IMR-90 (cell line): ENCODE measurements at regions not wholly inside any gene's neighbourhood (a gene's known extent, or its start where the extent isn't known, plus 50 kb on each side); places are given as distances from the start of the nearest gene placed in this dataset.

Experiments
- ATAC-seq: fragments of 200-7000 bp; cut with Tn5 transposase; 2 replicates; pipeline ENCODE4 v1.9.1; 2020; ENCODE audit warnings: low read depth, mild to moderate bottlenecking, moderate library complexity
- BruUV-seq: library from RNA; stranded (reverse); fragments of 400-500 nt; replicated peaks from 2 replicates; lab custom pipeline; 2021; lab: Mats Ljungman, UMichigan
- CTCF ChIA-PET: fragments of 300-600 bp; formaldehyde crosslinking; extraction: SDS; loops from one replicate; lab custom pipeline; 2021; ENCODE audit warnings: antibody characterized with exemption; lab: Yijun Ruan, JAX
- POLR2A ChIA-PET: fragments of 300-600 bp; sonication (Branson Sonifier 250); formaldehyde crosslinking; loops from one replicate; lab custom pipeline; 2022; ENCODE audit warnings: antibody characterized with exemption; ENCODE audit not compliant: unreplicated experiment; lab: Charles Lee
- DNase-seq: peaks from one replicate; pipeline ENCODE4 v3.0.0; 2013
- H2AFZ ChIP-seq: replicated peaks from 2 replicates; pipeline ENCODE3; 2013; ENCODE audit warnings: low read length, mild to moderate bottlenecking; ENCODE audit not compliant: poor library complexity
- H2AK5ac ChIP-seq: 2 replicates; pipeline ENCODE4 v1.6.1; 2013; ENCODE audit warnings: low read depth, low read length, inconsistent platforms
- H2AK9ac ChIP-seq: replicated peaks from 2 replicates; pipeline ENCODE3; 2013; ENCODE audit warnings: mild to moderate bottlenecking, low read depth, low read length, moderate library complexity; ENCODE audit not compliant: poor library complexity
- H2BK120ac ChIP-seq: 2 replicates; pipeline ENCODE4 v1.6.1; 2013; ENCODE audit warnings: low read depth, low read length, inconsistent platforms
- H2BK15ac ChIP-seq: 3 replicates; pipeline ENCODE4 v1.6.1; 2013; ENCODE audit warnings: low read depth, low read length, inconsistent platforms
- H2BK20ac ChIP-seq: 2 replicates; pipeline ENCODE4 v1.6.1; 2013; ENCODE audit warnings: low read depth, mild to moderate bottlenecking, inconsistent platforms, low read length, moderate library complexity
- H2BK5ac ChIP-seq: 2 replicates; pipeline ENCODE4 v1.6.1; 2013; ENCODE audit warnings: mild to moderate bottlenecking, low read depth, low read length, inconsistent platforms; ENCODE audit not compliant: poor library complexity, severe bottlenecking
- H3K14ac ChIP-seq: replicated peaks from 2 replicates; pipeline ENCODE4 v1.6.1; 2013; ENCODE audit warnings: low read depth, low read length, inconsistent platforms
- H3K18ac ChIP-seq: 2 replicates; pipeline ENCODE4 v1.6.1; 2013; ENCODE audit warnings: low read depth, low read length, control low read depth
- H3K23ac ChIP-seq: 2 replicates; pipeline ENCODE4 v1.6.1; 2013; ENCODE audit warnings: low read depth, low read length, inconsistent platforms
- H3K27ac ChIP-seq: 2 replicates; pipeline ENCODE4 v1.5.1; 2013; ENCODE audit warnings: mild to moderate bottlenecking, control low read depth, low read length; ENCODE audit not compliant: insufficient read depth
- H3K27me3 ChIP-seq: 2 replicates; pipeline ENCODE4 v1.6.1; 2013; ENCODE audit warnings: low read length; ENCODE audit not compliant: control insufficient read depth, insufficient read depth
- H3K36me3 ChIP-seq: 2 replicates; pipeline ENCODE4 v1.6.1; 2013; ENCODE audit warnings: low read length, mixed read lengths; ENCODE audit not compliant: control insufficient read depth, insufficient read depth
- H3K4ac ChIP-seq: 2 replicates; pipeline ENCODE4 v1.6.1; 2013; ENCODE audit warnings: low read depth, low read length, inconsistent platforms
- H3K4me1 ChIP-seq: 2 replicates; pipeline ENCODE4 v1.6.1; 2013; ENCODE audit warnings: low read length, mixed read lengths; ENCODE audit not compliant: control insufficient read depth, insufficient read depth
- H3K4me2 ChIP-seq: 2 replicates; pipeline ENCODE4 v1.6.1; 2013; ENCODE audit warnings: low read depth, mild to moderate bottlenecking, control low read depth, low read length, moderate library complexity
- H3K4me3 ChIP-seq: 2 replicates; pipeline ENCODE4 v1.5.1; 2013; ENCODE audit warnings: low read depth, mild to moderate bottlenecking, control low read depth, low read length, moderate library complexity; ENCODE audit not compliant: insufficient read depth
- H3K56ac ChIP-seq: 2 replicates; pipeline ENCODE4 v1.6.1; 2013; ENCODE audit warnings: low read length, inconsistent platforms; ENCODE audit not compliant: insufficient read depth; ENCODE audit errors: extremely low read depth
- H3K79me1 ChIP-seq, 2 experiments: 2 replicates each; pipeline ENCODE4 v1.6.1; 2013; ENCODE audit warnings: low read length in 2 of 2, inconsistent platforms in 1 of 2, low read depth in 1 of 2
- H3K9ac ChIP-seq: 2 replicates; pipeline ENCODE4 v1.6.1; 2013; ENCODE audit warnings: low read depth, low read length, control low read depth
- H3K9me1 ChIP-seq: 2 replicates; pipeline ENCODE4 v1.6.1; 2013; ENCODE audit warnings: low read length, inconsistent platforms; ENCODE audit not compliant: insufficient read depth
- H3K9me3 ChIP-seq: 2 replicates; pipeline ENCODE4 v1.6.1; 2013; ENCODE audit warnings: low read length; ENCODE audit not compliant: control insufficient read depth, insufficient read depth
- H4K20me1 ChIP-seq: 2 replicates; pipeline ENCODE4 v1.6.1; 2013; ENCODE audit warnings: low read length, inconsistent platforms; ENCODE audit not compliant: insufficient read depth
- H4K5ac ChIP-seq: 2 replicates; pipeline ENCODE4 v1.6.1; 2013; ENCODE audit warnings: mild to moderate bottlenecking, low read depth, low read length, control low read depth
- H4K8ac ChIP-seq, 2 experiments: 2 replicates each; pipeline ENCODE4 v1.6.1; 2013; ENCODE audit warnings: low read depth in 2 of 2, low read length in 2 of 2, control low read depth in 1 of 2, inconsistent platforms in 1 of 2
- H4K91ac ChIP-seq: 2 replicates; pipeline ENCODE4 v1.6.1; 2013; ENCODE audit warnings: low read depth, low read length, inconsistent platforms; ENCODE audit not compliant: insufficient read depth
- BHLHE40 ChIP-seq: fragments of 150-350 bp; IDR thresholded peaks from 2 replicates; pipeline ENCODE4 v1.6.1; 2016; ENCODE audit warnings: mild to moderate bottlenecking, low read depth, low read length
- CEBPB ChIP-seq: IDR thresholded peaks from 2 replicates; pipeline ENCODE4 v1.6.1; 2012; ENCODE audit warnings: low read depth, low read length, improper control_type of control experiment
- CHD1 ChIP-seq: IDR thresholded peaks from 2 replicates; pipeline ENCODE4 v1.6.1; 2012; ENCODE audit warnings: low read depth, low read length, improper control_type of control experiment
- CTCF ChIP-seq: conservative IDR thresholded peaks from 2 replicates; pipeline ENCODE4 v1.5.1; 2012; ENCODE audit warnings: mild to moderate bottlenecking, low read depth, low read length, improper control_type of control experiment
- ELK1 ChIP-seq: fragments of 150-350 bp; IDR thresholded peaks from 2 replicates; pipeline ENCODE4 v1.6.1; 2016; ENCODE audit warnings: low read depth, mild to moderate bottlenecking, low read length, moderate library complexity, borderline replicate concordance
- FOS ChIP-seq: fragments of 150-350 bp; IDR thresholded peaks from 2 replicates; pipeline ENCODE4 v1.6.1; 2016; ENCODE audit warnings: low read depth, low read length
- MAFK ChIP-seq: IDR thresholded peaks from 2 replicates; pipeline ENCODE4 v1.6.1; 2012; ENCODE audit warnings: low read depth, low read length, improper control_type of control experiment
- MXI1 ChIP-seq: IDR thresholded peaks from 2 replicates; pipeline ENCODE4 v1.6.1; 2012; ENCODE audit warnings: low read depth, mild to moderate bottlenecking, low read length, moderate library complexity, borderline replicate concordance
- NFE2L2 ChIP-seq: fragments of 150-350 bp; IDR thresholded peaks from 2 replicates; pipeline ENCODE4 v1.6.1; 2016; ENCODE audit warnings: low read depth, mild to moderate bottlenecking, low read length
- POLR2A ChIP-seq: IDR thresholded peaks from 2 replicates; pipeline ENCODE4 v1.6.1; 2012; ENCODE audit warnings: mild to moderate bottlenecking, low read depth, low read length
- RAD21 ChIP-seq: IDR thresholded peaks from 2 replicates; pipeline ENCODE4 v1.6.1; 2012; ENCODE audit warnings: low read length, improper control_type of control experiment
- RFX5 ChIP-seq: IDR thresholded peaks from 2 replicates; pipeline ENCODE4 v1.8.0; 2012; ENCODE audit warnings: low read depth, mild to moderate bottlenecking, low read length, moderate library complexity
- SMC3 ChIP-seq: fragments of 150-350 bp; IDR thresholded peaks from 2 replicates; pipeline ENCODE4 v1.6.1; 2016; ENCODE audit warnings: low read depth, mild to moderate bottlenecking, antibody characterized with exemption, low read length, moderate library complexity
- USF2 ChIP-seq: fragments of 150-350 bp; IDR thresholded peaks from 2 replicates; pipeline ENCODE4 v1.6.1; 2017; ENCODE audit warnings: mild to moderate bottlenecking, antibody characterized with exemption, low read length, low read depth
- WGBS, 2 experiments: methylation state at CpG; one replicate each; pipeline versions ENCODE4 v1.1.5 to v1.1.7; 2013; ENCODE audit warnings: missing lambda C conversion rate in 2 of 2; ENCODE audit not compliant: insufficient read length in 1 of 2; ENCODE audit errors: extremely low coverage in 2 of 2; 5-methylcytosine and 5-hydroxymethylcytosine counted together
- dilution Hi-C: fragments of 300-500 bp; cut with HindIII; formaldehyde crosslinking; loops from one replicate; pipeline ENCODE4 v1.14.3; 2018; ENCODE audit warnings: low sequenced_read_pairs; ENCODE audit not compliant: unreplicated experiment
- in situ Hi-C: fragments of 300-500 bp; cut with MboI; formaldehyde crosslinking; loops from 3 replicates; pipeline ENCODE4 v1.14.3; 2019; ENCODE audit warnings: low sequenced_read_pairs, inconsistent platforms, mixed read lengths
- intact Hi-C: fragments of 100-400 bp; cut with micrococcal nuclease; formaldehyde crosslinking; loops from 2 replicates; pipeline ENCODE4 v1.10.0; 2022

- H4K5ac ChIP-seq: no peak overlapping the region
- H3K9me1 ChIP-seq: no peaks in the 10 kb centered on the region
- H4K91ac ChIP-seq: no peak overlapping the region
- no peak overlapping the region for H2AFZ ChIP-seq
- no CpG with 5 or more reads among the region's 2 CpGs for WGBS, 2 experiments
- H4K20me1 ChIP-seq: no peaks in the 10 kb centered on the region
- H3K18ac ChIP-seq: no peak overlapping the region
- H3K4ac ChIP-seq: no peak overlapping the region
- H3K4me1 ChIP-seq: no peaks in the 10 kb centered on the region
- no peak overlapping the region for H2BK5ac ChIP-seq
- no peak overlapping the region for H2AK9ac ChIP-seq
- no peak overlapping the region for H2BK20ac ChIP-seq
- H2BK120ac ChIP-seq: no peak overlapping the region
- intact Hi-C loops (no loop called here), dilution Hi-C loops (no loop called here), in situ Hi-C loops (no loop called here)
- no peak overlapping the region for H3K56ac ChIP-seq
- H3K4me2 ChIP-seq: no peak overlapping the region
- no peak for ATAC-seq
- ChIA-PET CTCF (no interaction called here), POLR2A (no interaction called here)
- no peaks in the 10 kb centered on the region for H3K9me3 ChIP-seq
- H3K79me1 ChIP-seq: no peaks in the 10 kb centered on the region
- no peak overlapping the region for H3K9ac ChIP-seq
- no peak overlapping the region for H2BK15ac ChIP-seq
- DNase-seq: no peak
- H3K27ac ChIP-seq: no peak overlapping the region
- no peak overlapping the region for H3K14ac ChIP-seq
- TF ChIP-seq USF2 (no peak), RFX5 (no peak), FOS (no peak), BHLHE40 (no peak), SMC3 (no peak), CTCF (no peak), POLR2A (no peak), CHD1 (no peak), NFE2L2 (no peak), MXI1 (no peak), ELK1 (no peak), RAD21 (no peak), MAFK (no peak), CEBPB (no peak)
- no peak overlapping the region for H4K8ac ChIP-seq
- H2AK5ac ChIP-seq: no peak overlapping the region
- no peak overlapping the region for H3K4me3 ChIP-seq
- H3K36me3 ChIP-seq: no peaks in the 10 kb centered on the region
- BruUV-seq: no TSS peak
- no peaks in the 10 kb centered on the region for H3K27me3 ChIP-seq
- H3K23ac ChIP-seq: no peak overlapping the region
Observed at GRCh38 chr9:105098370-105098769, 146.1 kb upstream of the SLC44A1 start.
